Prostate gland (tissue), 2 donors: ENCODE measurements at regions not wholly inside any gene's neighbourhood (a gene's known extent, or its start where the extent isn't known, plus 50 kb on each side); places are given as distances from the start of the nearest gene placed in this dataset.

Experiments used
- POLR2A ChIP-seq: fragments of 450-650 bp; IDR thresholded peaks from one replicate; pipeline ENCODE4 v1.6.1; 2016; ENCODE audit warnings: antibody characterized with exemption, mild to moderate bottlenecking
- TF ChIP-seq, protein P1 (sequence below), 4 experiments: fragments of 200-600 bp in 2 of 4; fragments of 450-650 bp in 2 of 4; sonication (generic) in 2 of 4; IDR thresholded peaks; 1 replicate in 3 of 4; 2 replicates in 1 of 4; pipeline ENCODE4 v1.5.1; 2016 to 2019; ENCODE audit warnings: antibody characterized with exemption in 4 of 4, mild to moderate bottlenecking in 2 of 4, moderate library complexity in 2 of 4

- no peak for TF ChIP-seq POLR2A
- TF ChIP-seq, protein P1, sequence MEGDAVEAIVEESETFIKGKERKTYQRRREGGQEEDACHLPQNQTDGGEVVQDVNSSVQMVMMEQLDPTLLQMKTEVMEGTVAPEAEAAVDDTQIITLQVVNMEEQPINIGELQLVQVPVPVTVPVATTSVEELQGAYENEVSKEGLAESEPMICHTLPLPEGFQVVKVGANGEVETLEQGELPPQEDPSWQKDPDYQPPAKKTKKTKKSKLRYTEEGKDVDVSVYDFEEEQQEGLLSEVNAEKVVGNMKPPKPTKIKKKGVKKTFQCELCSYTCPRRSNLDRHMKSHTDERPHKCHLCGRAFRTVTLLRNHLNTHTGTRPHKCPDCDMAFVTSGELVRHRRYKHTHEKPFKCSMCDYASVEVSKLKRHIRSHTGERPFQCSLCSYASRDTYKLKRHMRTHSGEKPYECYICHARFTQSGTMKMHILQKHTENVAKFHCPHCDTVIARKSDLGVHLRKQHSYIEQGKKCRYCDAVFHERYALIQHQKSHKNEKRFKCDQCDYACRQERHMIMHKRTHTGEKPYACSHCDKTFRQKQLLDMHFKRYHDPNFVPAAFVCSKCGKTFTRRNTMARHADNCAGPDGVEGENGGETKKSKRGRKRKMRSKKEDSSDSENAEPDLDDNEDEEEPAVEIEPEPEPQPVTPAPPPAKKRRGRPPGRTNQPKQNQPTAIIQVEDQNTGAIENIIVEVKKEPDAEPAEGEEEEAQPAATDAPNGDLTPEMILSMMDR (IDR thresholded peaks at IDR 0.05), result no peak
Measured at GRCh38 chrX:15033917-15034316, 160.7 kb downstream of the MOSPD2 start.
